CD14-positive monocyte (primary cell): ENCODE measurements at regions not wholly inside any gene's neighbourhood (a gene's known extent, or its start where the extent isn't known, plus 50 kb on each side); places are given as distances from the start of the nearest gene placed in this dataset.

Source experiments
- DNase-seq, 3 donors: peaks; one replicate each; pipeline ENCODE4 v3.0.0-alpha.2; 2011 to 2022
- H2AFZ ChIP-seq: 2 replicates; pipeline ENCODE4 v1.6.0; 2012; ENCODE audit warnings: mild to moderate bottlenecking, low read depth, low read length, inconsistent platforms; ENCODE audit not compliant: insufficient read depth, poor library complexity, severe bottlenecking
- H3K27ac ChIP-seq, 2 donors: 1 replicate in 1 of 2; 2 replicates in 1 of 2; pipeline ENCODE4 v1.5.1; 2012 to 2013; ENCODE audit warnings: low read length in 2 of 2, control low read depth in 1 of 2, inconsistent platforms in 1 of 2, low read depth in 1 of 2, mild to moderate bottlenecking in 1 of 2
- H3K27me3 ChIP-seq, 2 donors: one replicate each; pipeline versions ENCODE4 v1.6.0 to v1.6.1; 2011 to 2013; ENCODE audit warnings: low read length in 2 of 2; ENCODE audit not compliant: control insufficient read depth in 2 of 2, insufficient read depth in 2 of 2
- H3K36me3 ChIP-seq, 2 donors: replicated peaks in 1 of 2; 1 replicate in 1 of 2; 2 replicates in 1 of 2; pipeline versions ENCODE4 v1.5.1 to v1.6.1; 2012 to 2013; ENCODE audit warnings: low read length in 2 of 2, control low read depth in 1 of 2, inconsistent platforms in 1 of 2, mild to moderate bottlenecking in 1 of 2; ENCODE audit not compliant: insufficient read depth in 2 of 2, control insufficient read depth in 1 of 2
- H3K4me1 ChIP-seq, 2 donors: 1 replicate in 1 of 2; 2 replicates in 1 of 2; pipeline versions ENCODE4 v1.5.1 to v1.6.1; 2012 to 2013; ENCODE audit warnings: low read length in 2 of 2, control low read depth in 1 of 2, inconsistent platforms in 1 of 2, mild to moderate bottlenecking in 1 of 2, moderate library complexity in 1 of 2; ENCODE audit not compliant: insufficient read depth in 2 of 2, control insufficient read depth in 1 of 2
- H3K4me2 ChIP-seq: replicated peaks from 2 replicates; pipeline ENCODE3; 2012; ENCODE audit warnings: low read length, moderate library complexity, mild to moderate bottlenecking; ENCODE audit not compliant: poor library complexity, severe bottlenecking; ENCODE audit errors: extremely low read depth
- H3K4me3 ChIP-seq, 3 experiments: fragments of 200-600 bp in 1 of 3; sonication (generic) in 1 of 3; replicated peaks in 1 of 3; 1 replicate in 2 of 3; 2 replicates in 1 of 3; pipeline ENCODE4 v1.5.1; 2011 to 2013; ENCODE audit warnings: low read length in 3 of 3, mild to moderate bottlenecking in 3 of 3, control low read depth in 2 of 3, low read depth in 2 of 3, inconsistent platforms in 1 of 3, moderate library complexity in 1 of 3
- H3K79me2 ChIP-seq: 2 replicates; pipeline ENCODE4 v1.6.0; 2012; ENCODE audit warnings: mild to moderate bottlenecking, control low read depth, inconsistent platforms, low read length, moderate library complexity; ENCODE audit not compliant: insufficient read depth
- H3K9ac ChIP-seq: 2 replicates; pipeline ENCODE4 v1.6.0; 2017; ENCODE audit warnings: low read length, mild to moderate bottlenecking; ENCODE audit not compliant: insufficient read depth, poor library complexity, severe bottlenecking
- H3K9me3 ChIP-seq, 2 donors: replicated peaks in 1 of 2; 1 replicate in 1 of 2; 2 replicates in 1 of 2; pipeline versions ENCODE4 v1.5.1 to v1.6.1; 2012 to 2013; ENCODE audit warnings: low read length in 2 of 2, control low read depth in 1 of 2; ENCODE audit not compliant: control insufficient read depth in 1 of 2, insufficient read depth in 1 of 2
- H4K20me1 ChIP-seq: 2 replicates; pipeline ENCODE4 v1.6.0; 2012; ENCODE audit warnings: mild to moderate bottlenecking, low read length, control low read depth, moderate library complexity; ENCODE audit not compliant: insufficient read depth
- H3K27ac Mint-ChIP-seq, 7 donors: one replicate each; pipeline ENCODE4 v1.8.0; 2020; ENCODE audit warnings: mild to moderate bottlenecking in 7 of 7, mixed read lengths in 7 of 7, moderate library complexity in 6 of 7, inconsistent platforms in 2 of 7
- H3K27me3 Mint-ChIP-seq, 3 donors: one replicate each; pipeline ENCODE4 v1.8.0; 2021 to 2022; ENCODE audit warnings: low read depth in 3 of 3, mild to moderate bottlenecking in 3 of 3, mixed read lengths in 3 of 3, moderate library complexity in 3 of 3, inconsistent platforms in 1 of 3
- H3K36me3 Mint-ChIP-seq, 2 donors: one replicate each; pipeline ENCODE4 v1.8.0; 2020; ENCODE audit warnings: mixed read lengths in 2 of 2, inconsistent platforms in 1 of 2, mild to moderate bottlenecking in 1 of 2
- H3K4me1 Mint-ChIP-seq: one replicate; pipeline ENCODE4 v1.8.0; 2020; ENCODE audit warnings: mild to moderate bottlenecking, mixed read lengths
- H3K4me3 Mint-ChIP-seq, 2 donors: one replicate each; pipeline ENCODE4 v1.8.0; 2020; ENCODE audit warnings: mild to moderate bottlenecking in 2 of 2, mixed read lengths in 2 of 2, moderate library complexity in 1 of 2
- H3K9me3 Mint-ChIP-seq, 7 donors: one replicate each; pipeline ENCODE4 v1.8.0; 2020 to 2022; ENCODE audit warnings: mixed read lengths in 7 of 7, mild to moderate bottlenecking in 6 of 7, moderate library complexity in 6 of 7, inconsistent platforms in 2 of 7
- CTCF ChIP-seq: fragments of 200-600 bp; IDR thresholded peaks from one replicate; pipeline ENCODE4 v1.8.0; 2022; ENCODE audit warnings: antibody characterized with exemption, mild to moderate bottlenecking
- WGBS: methylation state at CpG from one replicate; pipeline ENCODE4 v1.1.5; 2013; ENCODE audit warnings: missing lambda C conversion rate; ENCODE audit not compliant: insufficient coverage; 5-methylcytosine and 5-hydroxymethylcytosine counted together
- intact Hi-C, 2 donors: fragments of 100-400 bp; cut with micrococcal nuclease; formaldehyde crosslinking; loops; one replicate each; pipeline versions ENCODE4 v1.15.0 to v1.15.1; 2023

- intact Hi-C loops = no loop called here
- no peak overlapping the region for H3K9ac ChIP-seq
- WGBS = 90% methylated on average over 13 of the region's 22 CpGs
- Mint-ChIP-seq H3K36me3 (no peaks in the 10 kb centered on the region), H3K4me3 (no peak overlapping the region), H3K4me1 (no peaks in the 10 kb centered on the region), H3K27me3 (peaks cover 0 to 5% (median 0%) of the 10 kb centered on the region in 3 donors), H3K9me3 (peaks cover 0 to 3% (median 0%) of the 10 kb centered on the region in 7 donors), H3K27ac (no peak overlapping the region)
- H3K4me1 ChIP-seq = no peaks in the 10 kb centered on the region
- no peaks in the 10 kb centered on the region for H3K36me3 ChIP-seq
- no peak for DNase-seq
- H3K27ac ChIP-seq = no peak overlapping the region
- H2AFZ ChIP-seq = no peak overlapping the region
- H3K9me3 ChIP-seq = no peaks in the 10 kb centered on the region
- no peaks in the 10 kb centered on the region for H3K79me2 ChIP-seq
- no peak overlapping the region for H3K4me3 ChIP-seq
- TF ChIP-seq CTCF = no peak
- no peaks in the 10 kb centered on the region for H4K20me1 ChIP-seq
- no peak overlapping the region for H3K4me2 ChIP-seq
- H3K27me3 ChIP-seq = no peaks in the 10 kb centered on the region
Observed at GRCh38 chr14:96625426-96625985, 123.3 kb downstream of the PAPOLA start.

GRCh38 chr14:96626121-96626768 lies 124.1 kb downstream of the PAPOLA start:
- Histone ChIP-seq H2AFZ (no peak overlapping the region), H4K20me1 (no peaks in the 10 kb centered on the region), H3K79me2 (no peaks in the 10 kb centered on the region), H3K27ac (no peak overlapping the region), H3K4me2 (no peak overlapping the region), H3K9me3 (no peaks in the 10 kb centered on the region), H3K27me3 (no peaks in the 10 kb centered on the region), H3K4me1 (no peaks in the 10 kb centered on the region), H3K9ac (no peak overlapping the region), H3K36me3 (no peaks in the 10 kb centered on the region), H3K4me3 (no peak overlapping the region)
- DNase-seq = no peak
- Mint-ChIP-seq H3K27ac (no peak overlapping the region), H3K27me3 (peaks cover 0 to 7% (median 0%) of the 10 kb centered on the region in 3 donors), H3K36me3 (no peaks in the 10 kb centered on the region), H3K9me3 (peaks cover 0 to 3% (median 0%) of the 10 kb centered on the region in 7 donors), H3K4me3 (no peak overlapping the region), H3K4me1 (no peaks in the 10 kb centered on the region)
- intact Hi-C loops = no loop called here
- no peak for TF ChIP-seq CTCF
- WGBS = 96% methylated on average over 3 of the region's 16 CpGs
